NCI-H1105 (cell line): ENCODE measurements at regions not wholly inside any gene's neighbourhood (a gene's known extent, or its start where the extent isn't known, plus 50 kb on each side); places are given as distances from the start of the nearest gene placed in this dataset.
A peak's percentile ranks its signal among the peaks of the same experiment; 100 is the strongest.
"Not testable (repeated sequence)": the region's sequence is repeated elsewhere in the genome, so short reads cannot be mapped to it uniquely, and the experiment has no call there.

Source experiments
- DNase-seq: peaks from one replicate; lab custom pipeline; 2025; lab: John Stamatoyannopoulos, UW

DNA sequence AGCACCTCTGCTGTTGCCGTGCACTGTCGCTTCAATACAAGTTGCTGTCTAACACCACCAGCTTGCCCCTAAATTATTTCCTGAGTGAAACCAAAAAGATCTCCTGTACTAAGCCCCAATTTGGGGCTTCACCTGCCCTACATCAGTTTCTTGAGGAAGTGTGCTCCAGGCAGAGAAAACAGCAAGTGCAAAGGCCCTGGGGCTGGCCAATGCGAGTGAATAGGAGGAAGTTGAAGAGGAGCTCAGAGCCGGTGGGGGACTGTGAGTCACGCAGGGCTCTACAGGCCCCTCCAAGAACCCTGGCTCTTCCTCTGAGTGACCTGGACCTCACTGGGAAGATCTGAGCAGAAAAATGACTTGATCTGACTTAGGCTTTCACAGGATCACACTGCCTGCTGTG is 117.2 kb downstream of the IPO8 start:
- no peak for DNase-seq

DNA sequence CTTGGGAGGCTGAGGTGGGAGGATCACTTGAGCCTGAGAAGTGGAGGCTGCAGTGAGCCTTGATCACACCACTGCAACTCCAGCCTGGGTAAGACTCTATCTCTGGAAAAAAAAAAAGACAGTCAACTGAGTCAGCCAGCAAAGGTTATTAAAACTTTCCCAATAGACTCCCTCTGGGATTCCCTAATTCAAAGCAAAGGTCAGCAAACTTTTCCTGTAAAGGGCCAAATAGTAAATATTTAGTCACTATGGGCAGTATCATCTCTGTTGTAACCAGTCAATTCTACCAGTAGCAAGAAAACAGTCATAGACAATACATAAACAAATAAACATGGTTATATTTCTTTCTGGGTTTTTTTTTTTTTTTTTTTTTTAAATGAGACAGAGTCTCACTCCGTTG is 122.5 kb downstream of the IPO8 start:
- DNase-seq = no peak

DNA sequence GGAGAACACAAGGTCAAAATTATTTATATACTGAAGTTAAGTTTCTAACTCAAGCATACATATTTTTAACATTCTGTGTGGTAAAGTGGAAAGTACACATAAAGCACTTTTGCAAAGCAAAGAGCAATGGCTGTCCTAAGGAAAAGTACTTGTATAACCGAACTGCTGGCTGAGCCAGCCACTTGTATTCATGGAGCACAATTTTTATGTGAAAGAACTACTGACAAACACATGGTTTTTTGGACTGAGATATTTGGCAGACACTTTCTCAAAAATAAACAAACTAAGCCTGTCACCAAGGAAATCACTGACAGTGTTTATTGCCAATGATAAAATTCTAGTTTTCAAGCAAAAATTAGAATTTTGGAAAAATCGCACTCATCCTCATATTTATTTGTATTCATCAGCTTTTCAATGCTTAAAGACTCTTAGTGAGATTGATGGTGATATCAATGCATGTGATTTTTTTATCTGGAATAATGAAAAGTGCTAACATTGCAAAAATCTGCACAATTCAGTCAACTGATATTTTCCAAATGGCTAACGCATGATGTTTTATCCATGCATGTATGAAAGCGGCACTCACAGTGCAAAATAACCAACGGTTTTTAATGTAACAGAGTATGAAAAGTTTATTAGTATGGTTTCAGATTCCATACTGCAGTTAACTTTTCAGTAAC is 125.3 kb downstream of the IPO8 start:
- DNase-seq = no peak

DNA sequence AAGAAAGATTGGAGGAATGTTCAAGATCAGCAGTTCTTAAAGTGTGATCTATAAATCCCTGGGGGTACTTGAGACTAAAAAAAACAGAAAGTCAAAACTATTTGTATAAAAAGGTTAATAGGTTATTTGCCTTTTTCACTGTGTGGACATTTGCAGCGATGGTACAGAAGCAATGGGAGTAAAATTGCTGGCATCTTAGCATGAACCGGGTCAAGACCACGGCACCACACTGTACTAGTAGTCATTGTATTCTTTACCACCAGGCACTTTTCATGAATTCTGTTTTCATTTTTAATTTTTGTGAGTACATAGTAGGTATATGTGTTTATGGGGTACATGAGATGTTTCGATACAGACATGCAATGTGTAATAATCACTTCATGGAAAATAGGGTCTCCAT is 126.2 kb downstream of the IPO8 start:
- no peak for DNase-seq

DNA sequence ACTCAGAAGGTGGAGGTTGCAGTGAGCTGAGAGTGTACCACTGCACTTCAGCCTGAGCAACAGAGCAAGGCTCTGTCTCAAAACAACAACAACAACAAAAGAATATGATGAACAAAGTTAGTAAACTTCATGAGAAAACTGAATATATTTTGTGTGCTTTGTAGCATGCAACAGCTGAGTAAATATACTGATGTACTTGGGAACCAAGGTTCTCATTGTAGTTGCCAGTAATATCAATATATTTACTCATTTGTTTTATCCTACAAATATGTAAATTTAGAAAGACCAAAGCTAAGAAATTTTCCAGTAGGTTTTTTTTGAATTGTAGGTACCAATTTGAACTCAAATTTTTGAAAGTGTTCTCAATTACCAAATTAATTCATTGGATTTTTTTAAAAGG is 127.2 kb downstream of the IPO8 start:
- no peak for DNase-seq

DNA sequence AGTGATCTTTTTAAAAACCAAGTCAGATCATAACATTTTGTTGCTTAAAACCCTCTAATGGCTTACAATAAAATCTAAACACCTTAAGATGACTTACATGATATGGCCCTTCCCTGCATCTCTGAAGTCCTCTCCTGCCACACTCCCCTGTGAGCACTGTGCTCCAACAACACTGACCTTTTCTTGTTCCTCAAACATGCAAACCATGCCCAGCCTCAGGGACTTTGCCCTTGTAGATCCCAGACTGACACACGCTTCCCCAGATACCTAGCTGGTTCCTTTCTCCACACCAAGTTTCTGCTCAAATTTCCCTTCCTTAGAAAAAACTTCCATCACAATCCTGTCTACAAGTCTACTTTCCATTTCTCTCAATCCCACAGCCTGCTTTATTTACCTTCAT is 128.6 kb downstream of the IPO8 start:
- DNase-seq = no peak

DNA sequence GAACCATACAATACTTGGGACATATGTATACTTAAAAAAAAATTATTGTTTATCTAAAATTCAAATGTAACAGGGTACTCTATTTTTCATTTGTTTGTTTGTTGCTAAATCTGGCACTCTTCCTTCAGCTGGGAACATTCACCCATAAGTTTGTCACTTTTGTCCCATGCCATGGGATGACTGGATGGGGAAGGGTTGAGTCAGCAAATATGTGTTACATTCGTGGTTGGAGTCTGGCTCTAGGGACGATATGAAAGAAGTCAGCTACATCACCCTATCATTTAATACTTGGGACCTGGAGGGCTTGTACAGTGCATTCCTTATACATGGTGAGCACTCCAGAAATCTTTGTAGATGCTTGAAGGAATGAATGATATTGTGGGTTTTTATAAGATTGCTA is 131.3 kb downstream of the IPO8 start:
- no peak for DNase-seq

DNA sequence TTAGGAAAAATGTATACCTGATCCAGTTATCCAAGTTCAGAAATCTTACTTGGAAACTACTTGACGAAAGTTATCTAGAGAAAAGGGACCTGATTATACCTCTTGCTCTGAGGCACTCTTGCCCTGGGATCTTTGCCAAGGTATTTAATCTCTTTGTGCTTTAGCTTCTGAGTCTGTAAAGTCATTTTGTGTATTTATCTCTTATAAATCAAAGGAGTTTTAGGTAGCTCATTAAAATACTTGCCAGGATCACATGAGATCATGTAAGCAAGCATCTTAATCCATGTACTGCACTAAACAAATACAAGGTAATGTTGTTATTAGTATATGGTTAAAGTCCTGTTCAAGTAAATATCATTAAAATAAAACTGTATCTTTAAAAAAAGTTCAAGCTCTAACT is 147.5 kb downstream of the IPO8 start:
- peak; percentile 1 for DNase-seq

DNA sequence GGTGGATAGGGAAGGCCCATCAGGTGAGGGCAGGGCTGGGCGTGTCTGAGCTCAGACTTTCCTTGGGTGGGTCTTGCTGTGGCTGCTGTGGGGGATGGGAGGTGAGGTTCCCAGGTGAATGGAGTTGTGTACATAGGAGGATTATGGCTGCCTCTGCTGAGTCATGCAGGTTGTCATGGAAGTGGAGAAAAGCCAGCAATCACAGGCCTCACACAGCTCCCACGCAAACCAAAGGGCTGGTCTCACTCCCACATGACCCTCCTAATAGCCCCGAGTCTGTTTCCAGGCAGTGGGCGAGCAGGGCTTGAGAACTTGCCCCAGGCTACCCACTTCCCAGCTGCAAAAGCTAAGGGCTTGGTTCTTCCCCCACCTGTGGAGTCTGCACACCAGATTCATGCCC is 149.5 kb downstream of the IPO8 start:
- DNase-seq = no peak

DNA sequence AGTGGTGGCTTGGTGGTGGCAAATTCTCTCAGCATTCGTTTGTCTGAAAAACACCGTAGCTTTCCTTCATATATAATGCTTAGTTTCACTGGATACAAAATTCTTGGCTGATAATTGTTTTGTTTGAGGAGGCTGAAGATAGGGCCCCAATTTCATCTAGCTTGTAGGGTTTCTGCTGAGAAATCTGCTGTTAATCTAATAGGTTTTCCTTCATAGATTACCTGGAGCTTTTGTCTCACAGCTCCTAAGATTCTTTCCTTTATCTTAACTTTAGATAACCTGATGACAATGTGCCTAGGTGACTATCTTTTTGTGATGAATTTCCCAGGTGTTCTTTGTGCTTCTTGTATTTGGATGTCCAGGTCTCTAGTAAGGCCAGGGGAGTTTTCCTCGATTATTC is 151.0 kb downstream of the IPO8 start:
- DNase-seq = not testable (repeated sequence)

DNA sequence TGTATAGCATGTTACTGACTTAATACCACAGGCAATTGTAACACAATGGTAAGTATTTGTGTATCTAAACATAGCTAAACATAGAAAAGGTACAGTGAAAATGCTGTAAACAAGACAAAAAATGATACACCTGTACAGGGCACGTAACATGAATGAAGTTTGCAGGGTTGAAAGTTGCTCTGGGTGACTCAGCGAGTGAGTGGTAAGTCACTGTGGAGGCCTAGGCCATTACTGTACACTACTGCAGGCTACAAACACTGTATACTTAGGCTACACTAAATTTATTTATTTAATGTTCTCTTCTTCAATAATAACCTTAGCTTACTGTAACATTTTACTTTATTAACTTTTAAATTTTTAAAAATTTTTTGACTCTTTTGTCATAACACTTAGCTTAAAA is 158.4 kb downstream of the IPO8 start:
- no peak for DNase-seq

DNA sequence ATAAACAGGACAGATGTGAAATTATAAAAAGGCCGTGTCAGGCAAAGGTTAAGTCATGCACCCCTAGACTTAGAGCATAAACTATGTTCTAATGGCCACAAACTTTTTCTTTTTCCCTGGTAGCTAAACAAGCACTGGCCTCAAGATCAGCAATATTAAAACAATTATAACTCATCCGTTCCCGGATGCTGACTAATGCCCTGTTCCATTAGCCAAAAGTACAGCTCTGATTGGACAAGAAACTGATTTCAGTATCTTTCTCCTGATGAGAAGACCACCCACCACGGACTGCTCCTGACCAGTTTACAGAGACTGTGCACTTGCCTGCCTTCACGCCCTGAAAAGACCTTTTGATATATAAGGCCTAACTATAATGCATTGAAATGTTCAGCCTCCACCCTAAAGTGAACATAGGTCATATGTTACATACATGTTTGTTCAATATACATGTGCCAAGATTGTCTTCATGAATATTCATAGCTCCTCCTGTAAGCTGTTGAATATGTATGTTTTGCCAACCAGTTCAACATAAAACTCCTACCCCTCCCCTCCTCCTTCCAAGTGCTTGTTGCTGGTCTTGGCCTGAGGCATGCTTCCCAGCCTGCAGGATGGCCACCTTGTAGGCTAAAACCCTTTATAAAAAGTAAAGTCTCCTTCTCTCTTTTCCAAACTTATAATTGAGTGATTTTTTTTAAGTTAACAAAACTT is 162.0 kb downstream of the IPO8 start:
- no peak for DNase-seq

DNA sequence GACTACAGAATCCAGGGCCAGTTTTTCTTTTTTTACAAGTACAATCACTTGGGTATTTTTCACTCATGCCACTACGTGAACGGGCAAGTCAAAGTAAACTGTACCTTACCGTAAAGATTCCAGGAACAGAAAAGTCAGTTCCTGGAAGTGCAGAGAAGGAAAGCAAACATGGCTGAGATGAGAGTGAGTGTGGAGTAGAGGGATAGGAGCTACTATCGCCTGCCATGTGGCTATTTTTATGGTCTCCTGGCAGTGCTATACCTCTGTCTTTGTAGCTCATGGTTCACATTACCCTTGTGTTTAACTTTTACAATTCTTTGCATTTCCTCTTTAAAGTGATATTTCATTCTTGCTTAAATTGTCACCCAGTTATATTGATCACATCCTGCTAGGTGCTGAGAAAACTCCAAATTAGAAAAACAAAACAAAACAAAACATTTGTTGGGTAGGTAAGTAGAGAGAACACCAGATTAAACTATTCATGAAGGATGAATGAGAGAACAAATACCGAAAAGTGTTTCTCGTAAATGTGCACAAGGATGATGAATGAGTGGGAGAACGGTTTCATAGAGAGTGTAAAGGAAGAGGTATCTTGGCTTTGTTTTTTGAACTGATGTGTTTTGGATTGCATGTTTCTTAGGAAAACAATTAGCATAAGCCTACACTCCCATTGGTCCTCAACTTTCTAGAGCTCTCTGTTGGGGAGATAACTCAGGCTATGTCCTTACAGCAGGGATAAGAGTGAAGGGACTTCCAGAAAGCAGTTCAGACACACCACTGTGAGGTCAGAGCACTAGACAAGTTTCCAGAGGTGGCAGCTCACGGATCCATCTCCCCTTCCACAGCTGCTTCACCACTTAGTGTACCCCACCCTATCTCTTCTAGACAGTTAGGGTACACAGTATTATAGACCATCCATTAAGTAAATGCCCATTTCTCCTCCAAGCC is 163.7 kb downstream of the IPO8 start:
- DNase-seq = no peak

DNA sequence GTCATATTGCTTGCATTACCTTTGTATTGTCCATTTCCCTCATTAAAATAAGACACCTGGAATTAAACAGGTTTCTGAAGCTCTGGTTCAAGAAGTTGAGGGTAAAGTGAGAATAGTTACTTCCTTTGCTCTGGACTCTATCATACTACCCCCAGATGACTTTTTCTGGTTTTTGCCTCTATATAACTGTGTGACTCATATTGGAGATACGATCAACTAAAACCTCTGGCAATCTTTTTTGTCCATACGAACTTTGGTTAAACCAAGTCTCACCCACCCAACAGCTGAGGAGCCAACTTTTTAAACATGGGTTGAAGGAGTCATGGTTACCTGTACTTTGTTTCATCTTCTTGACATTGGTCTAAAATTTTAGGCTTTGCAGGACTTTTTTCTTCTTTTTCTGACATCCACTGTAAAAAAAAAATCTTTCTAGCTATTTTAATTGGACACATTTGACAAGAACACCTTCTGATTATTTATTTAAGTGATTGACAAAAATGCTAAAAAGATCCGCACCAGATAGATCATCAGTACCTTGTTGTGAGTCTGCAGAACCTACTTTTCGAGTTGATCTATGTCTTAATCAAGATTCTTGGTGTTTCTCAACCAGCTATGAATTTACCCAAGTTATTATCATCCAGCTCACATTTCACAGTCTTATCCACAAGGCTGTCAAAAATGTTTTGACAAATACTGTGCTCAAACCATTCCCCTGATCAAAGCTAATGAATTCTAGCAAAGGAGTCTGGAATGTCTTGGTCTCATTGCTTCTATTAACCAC is 166.0 kb downstream of the IPO8 start:
- DNase-seq = no peak

DNA sequence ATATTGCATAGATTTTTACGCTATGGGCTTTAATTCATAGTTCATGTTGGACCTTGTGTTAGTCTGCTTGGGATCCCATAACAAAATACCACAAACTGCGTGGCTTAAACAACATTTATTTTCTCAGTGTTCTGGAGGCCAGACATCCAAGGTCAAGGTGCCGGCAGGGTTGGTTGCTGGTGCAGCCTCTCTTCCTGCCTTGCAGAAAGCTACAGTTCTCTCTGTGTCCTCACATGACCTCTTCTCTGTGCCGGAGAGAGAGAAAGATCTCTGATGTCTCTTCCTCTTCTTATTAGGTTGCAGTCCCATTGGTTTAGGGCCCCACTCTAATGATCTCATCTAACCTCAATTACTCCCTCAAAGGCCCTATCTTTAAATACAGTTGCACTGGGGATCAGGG is 170.5 kb downstream of the IPO8 start:
- DNase-seq = no peak

DNA sequence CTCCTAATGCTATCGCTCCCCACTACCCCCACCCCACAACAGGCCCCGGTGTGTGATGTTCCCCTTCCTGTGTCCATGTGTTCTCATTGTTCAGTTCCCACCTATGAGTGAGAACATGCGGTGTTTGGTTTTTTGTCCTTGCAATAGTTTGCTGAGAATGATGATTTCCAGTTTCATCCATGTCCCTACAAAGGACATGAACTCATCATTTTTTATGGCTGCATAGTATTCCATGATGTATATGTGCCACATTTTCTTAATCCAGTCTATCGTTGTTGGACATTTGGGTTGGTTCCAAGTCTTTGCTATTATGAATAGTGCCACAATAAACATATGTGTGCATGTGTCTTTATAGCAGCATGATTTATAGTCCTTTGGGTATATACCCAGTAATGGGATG is 175.4 kb downstream of the IPO8 start:
- DNase-seq = not testable (repeated sequence)

DNA sequence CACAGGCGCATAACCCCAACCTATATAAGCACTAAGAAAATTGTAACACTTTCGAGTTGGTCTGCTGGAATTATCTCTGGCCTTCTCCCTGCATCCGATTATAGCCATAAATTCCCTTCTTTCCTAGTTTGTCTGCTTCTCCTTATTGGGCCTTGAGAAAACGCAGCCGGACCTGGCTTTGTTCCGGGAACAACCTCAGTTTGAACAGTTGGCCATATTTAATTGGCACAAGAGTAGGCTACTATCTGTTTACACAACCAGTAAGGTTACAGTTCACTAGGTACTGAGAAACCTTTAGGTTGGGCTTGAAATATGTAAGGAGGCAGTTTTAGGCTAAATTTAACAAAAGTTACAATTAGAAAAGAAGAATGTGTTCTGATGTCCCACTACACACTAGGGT is 176.1 kb downstream of the IPO8 start:
- DNase-seq = no peak

DNA sequence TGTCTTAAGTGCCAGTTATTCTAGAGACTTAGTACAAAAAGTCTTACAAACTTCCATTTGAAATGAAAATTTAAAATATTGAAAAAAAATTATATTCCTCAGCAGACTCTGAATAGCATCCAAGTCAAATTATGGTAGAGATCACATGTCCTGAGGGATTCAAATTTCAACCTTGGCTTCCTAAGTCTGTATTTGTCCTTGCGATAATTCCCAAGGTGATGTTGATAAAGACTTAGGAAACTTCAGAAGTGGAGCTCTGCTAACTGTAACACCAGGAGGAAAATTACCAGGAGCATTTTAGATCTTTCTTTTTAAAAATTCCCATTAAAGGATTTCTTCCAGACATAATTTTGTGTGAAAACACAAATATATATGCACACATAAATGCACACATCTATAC is 178.3 kb downstream of the IPO8 start:
- DNase-seq = no peak

DNA sequence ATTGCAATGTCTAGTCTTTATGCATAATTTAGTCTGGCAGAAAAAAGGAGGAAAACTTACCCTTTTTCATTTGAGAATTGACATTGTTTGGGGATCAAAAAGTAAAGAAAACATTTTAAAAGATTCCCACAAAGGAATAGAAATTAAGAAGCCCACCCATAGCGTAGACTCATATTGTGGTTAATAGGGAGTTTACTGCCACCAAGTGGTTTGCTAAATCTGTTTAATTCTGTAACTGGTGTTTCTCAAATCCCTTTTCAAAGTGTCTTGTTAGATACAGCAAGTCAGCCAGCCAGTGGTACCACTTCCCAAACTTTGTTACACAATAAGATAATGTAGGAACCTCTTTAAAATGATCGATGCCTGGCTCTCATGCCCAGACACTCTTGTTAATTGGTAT is 180.3 kb downstream of the IPO8 start:
- DNase-seq = no peak

DNA sequence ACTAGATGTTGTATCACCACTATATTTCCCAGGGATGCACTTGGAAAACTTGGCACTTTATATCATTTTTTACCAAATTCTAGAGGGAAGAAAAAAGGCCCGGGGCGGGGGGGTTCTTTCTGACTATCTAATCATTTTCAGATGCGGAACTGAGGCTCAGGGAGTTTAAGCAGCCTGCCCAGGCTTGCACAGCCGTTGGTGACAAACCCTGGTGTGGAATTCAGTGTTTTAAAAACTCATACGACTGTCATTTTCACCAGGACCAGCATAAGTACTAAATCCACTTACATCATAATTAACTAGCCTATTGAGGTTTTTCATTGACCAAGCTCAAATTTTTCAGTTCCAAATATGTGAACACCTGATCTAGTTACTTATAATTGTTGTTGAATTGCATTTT is 181.0 kb downstream of the IPO8 start:
- no peak for DNase-seq

DNA sequence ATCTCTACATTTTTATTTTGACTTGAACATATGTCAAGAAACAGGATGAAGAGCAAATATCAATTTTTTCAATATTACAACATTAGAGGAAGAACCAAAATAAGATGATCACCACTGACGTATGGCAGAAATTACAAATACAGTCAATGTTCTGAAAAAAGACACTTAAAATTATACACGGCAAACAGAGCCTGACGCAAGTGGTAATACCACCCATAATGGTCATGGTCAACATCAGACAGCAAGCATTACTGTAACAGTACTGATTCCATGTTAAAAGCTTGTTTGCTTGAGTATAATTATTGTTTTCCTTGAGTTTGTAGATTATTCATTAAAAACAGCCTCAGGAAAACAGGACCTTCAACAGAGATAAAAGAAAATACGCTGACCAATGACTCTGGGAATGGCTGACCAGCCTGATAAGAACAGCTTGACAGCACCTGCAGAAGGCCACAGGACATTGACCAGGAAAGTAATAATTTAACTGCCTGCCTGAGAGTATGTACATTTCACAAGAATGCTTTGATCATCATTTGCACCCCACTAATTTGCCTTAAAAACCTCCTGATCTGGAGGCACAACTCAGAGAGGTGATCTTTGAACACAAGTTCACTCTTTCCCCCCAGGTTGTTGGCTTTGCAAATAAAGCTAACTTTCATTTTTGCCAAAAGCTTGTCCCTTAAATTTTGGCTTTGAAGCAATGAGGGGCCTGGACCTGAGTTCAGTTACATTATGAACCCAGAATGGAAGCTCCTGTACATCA is 187.3 kb downstream of the IPO8 start:
- no peak for DNase-seq
